Glomerular visceral epithelial cell (primary cell): ENCODE measurements at regions not wholly inside any gene's neighbourhood (a gene's known extent, or its start where the extent isn't known, plus 50 kb on each side); places are given as distances from the start of the nearest gene placed in this dataset.

ENCODE experiments used
- DNase-seq: peaks from one replicate; pipeline ENCODE4 v3.0.0-alpha.2; 2016; ENCODE audit errors: extremely low spot score

- no peak for DNase-seq
Observed at GRCh38 chr2:104762031-104762430, 91.9 kb upstream of the POU3F3 start.

GRCh38 chr2:104766683-104767082 lies 87.2 kb upstream of the POU3F3 start:
- DNase-seq: no peak

- DNase-seq: no peak
Observed at GRCh38 chr2:104768694-104769093, 85.2 kb upstream of the POU3F3 start.

GRCh38 chr2:104769096-104769495 lies 84.8 kb upstream of the POU3F3 start:
- no peak for DNase-seq

- no peak for DNase-seq
Observed at GRCh38 chr2:104772996-104773395, 80.9 kb upstream of the POU3F3 start.

GRCh38 chr2:104774631-104775030 lies 79.3 kb upstream of the POU3F3 start:
- DNase-seq: no peak

GRCh38 chr2:104777721-104778120 lies 76.2 kb upstream of the POU3F3 start:
- DNase-seq: no peak

- DNase-seq: no peak
Observed at GRCh38 chr2:104781151-104781550, 72.8 kb upstream of the POU3F3 start.

GRCh38 chr2:104784264-104784663 lies 69.7 kb upstream of the POU3F3 start:
- DNase-seq: no peak

- no peak for DNase-seq
Observed at GRCh38 chr2:104786204-104786603, 67.7 kb upstream of the POU3F3 start.

GRCh38 chr2:104786821-104787220 lies 67.1 kb upstream of the POU3F3 start:
- no peak for DNase-seq

GRCh38 chr2:104787298-104788065 lies 66.4 kb upstream of the POU3F3 start:
- no peak for DNase-seq

GRCh38 chr2:104788742-104789455 lies 65.0 kb upstream of the POU3F3 start:
- DNase-seq: no peak

GRCh38 chr2:104790100-104790811 lies 63.7 kb upstream of the POU3F3 start:
- no peak for DNase-seq

GRCh38 chr2:104790901-104791495 lies 62.9 kb upstream of the POU3F3 start:
- DNase-seq: no peak

GRCh38 chr2:104793966-104794365 lies 59.9 kb upstream of the POU3F3 start:
- DNase-seq: no peak

- no peak for DNase-seq
Observed at GRCh38 chr2:104794441-104794840, 59.5 kb upstream of the POU3F3 start.
